Bronchial epithelial cell (primary cell): ENCODE measurements at regions not wholly inside any gene's neighbourhood (a gene's known extent, or its start where the extent isn't known, plus 50 kb on each side); places are given as distances from the start of the nearest gene placed in this dataset.

Experiments used
- DNase-seq: peaks from one replicate; pipeline ENCODE4 v3.0.0-alpha.2; 2010; ENCODE audit warnings: low read depth
- FAIRE-seq: peaks from 2 replicates; lab custom pipeline; 2011; peaks lifted over from hg19 to GRCh38; lab: Jason Lieb, UNC
- H3K27me3 ChIP-seq: 2 replicates; pipeline ENCODE4 v1.5.1; 2011; ENCODE audit warnings: low read length; ENCODE audit not compliant: control insufficient read depth, insufficient read depth
- H3K36me3 ChIP-seq: 2 replicates; pipeline ENCODE4 v1.5.1; 2011; ENCODE audit warnings: low read length; ENCODE audit not compliant: control insufficient read depth, insufficient read depth
- H3K4me3 ChIP-seq: 2 replicates; pipeline ENCODE4 v1.5.1; 2011; ENCODE audit warnings: mild to moderate bottlenecking, low read depth, low read length, control low read depth
- TF ChIP-seq, protein P1 (sequence below): IDR thresholded peaks from 2 replicates; pipeline ENCODE4 v1.5.1; 2011; ENCODE audit warnings: mild to moderate bottlenecking, moderate library complexity, low read length, control low read depth, inconsistent platforms; ENCODE audit not compliant: insufficient read depth, severe bottlenecking

DNA sequence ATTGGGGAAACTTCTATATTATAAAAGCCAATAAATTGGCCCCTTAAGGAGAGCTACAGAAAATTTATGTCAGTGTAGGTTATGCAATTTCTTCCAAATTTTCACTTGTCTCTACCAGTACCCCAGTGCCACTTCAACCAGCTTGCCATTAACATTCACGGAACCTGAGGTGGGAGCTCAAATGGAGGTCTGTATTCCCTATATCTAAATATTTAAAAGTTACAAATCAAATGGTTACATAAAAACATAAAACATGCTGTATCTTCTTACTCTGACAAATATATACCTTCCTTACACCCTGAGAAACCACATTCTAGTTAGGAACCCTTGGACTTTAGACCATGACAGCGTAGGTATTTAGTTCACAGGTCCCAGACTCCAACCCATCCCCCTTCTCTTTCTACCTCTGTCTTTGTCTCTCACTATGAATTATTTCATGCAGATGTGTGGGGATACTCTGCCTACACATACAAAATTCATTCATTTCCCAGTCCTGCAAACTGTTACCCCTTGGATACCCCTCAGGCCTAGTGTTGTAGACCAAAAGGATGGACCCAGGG lies 127.8 kb upstream of the PMFBP1 start:
- Histone ChIP-seq H3K4me3 (no peak overlapping the region), H3K36me3 (no peaks in the 10 kb centered on the region), H3K27me3 (no peaks in the 10 kb centered on the region)
- DNase-seq (no peak), FAIRE-seq (no peak)
- TF ChIP-seq, protein P1, sequence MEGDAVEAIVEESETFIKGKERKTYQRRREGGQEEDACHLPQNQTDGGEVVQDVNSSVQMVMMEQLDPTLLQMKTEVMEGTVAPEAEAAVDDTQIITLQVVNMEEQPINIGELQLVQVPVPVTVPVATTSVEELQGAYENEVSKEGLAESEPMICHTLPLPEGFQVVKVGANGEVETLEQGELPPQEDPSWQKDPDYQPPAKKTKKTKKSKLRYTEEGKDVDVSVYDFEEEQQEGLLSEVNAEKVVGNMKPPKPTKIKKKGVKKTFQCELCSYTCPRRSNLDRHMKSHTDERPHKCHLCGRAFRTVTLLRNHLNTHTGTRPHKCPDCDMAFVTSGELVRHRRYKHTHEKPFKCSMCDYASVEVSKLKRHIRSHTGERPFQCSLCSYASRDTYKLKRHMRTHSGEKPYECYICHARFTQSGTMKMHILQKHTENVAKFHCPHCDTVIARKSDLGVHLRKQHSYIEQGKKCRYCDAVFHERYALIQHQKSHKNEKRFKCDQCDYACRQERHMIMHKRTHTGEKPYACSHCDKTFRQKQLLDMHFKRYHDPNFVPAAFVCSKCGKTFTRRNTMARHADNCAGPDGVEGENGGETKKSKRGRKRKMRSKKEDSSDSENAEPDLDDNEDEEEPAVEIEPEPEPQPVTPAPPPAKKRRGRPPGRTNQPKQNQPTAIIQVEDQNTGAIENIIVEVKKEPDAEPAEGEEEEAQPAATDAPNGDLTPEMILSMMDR: no peak

DNA sequence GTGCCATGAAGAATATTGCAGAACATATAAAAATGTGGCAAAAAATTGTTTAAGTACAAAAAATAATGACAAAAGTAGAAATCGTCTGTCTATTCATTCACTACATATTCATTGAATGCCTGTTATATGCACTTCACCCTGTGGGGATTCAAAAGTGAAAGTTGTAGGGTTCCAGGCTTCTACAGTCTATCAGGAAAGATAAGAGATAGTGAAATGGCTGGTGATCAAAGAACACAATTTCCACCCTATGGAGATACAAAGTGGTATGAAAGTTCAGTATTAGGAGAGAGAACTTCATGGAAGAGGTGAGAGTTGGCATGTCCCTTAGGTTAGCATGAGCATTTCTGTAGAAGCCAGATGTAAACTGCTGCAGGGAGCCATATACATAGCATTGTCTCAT lies 127.0 kb upstream of the PMFBP1 start:
- no peak overlapping the region for H3K4me3 ChIP-seq
- FAIRE-seq: no peak
- no peaks in the 10 kb centered on the region for H3K27me3 ChIP-seq
- DNase-seq: no peak
- H3K36me3 ChIP-seq: no peaks in the 10 kb centered on the region
- TF ChIP-seq, protein P1: no peak

DNA sequence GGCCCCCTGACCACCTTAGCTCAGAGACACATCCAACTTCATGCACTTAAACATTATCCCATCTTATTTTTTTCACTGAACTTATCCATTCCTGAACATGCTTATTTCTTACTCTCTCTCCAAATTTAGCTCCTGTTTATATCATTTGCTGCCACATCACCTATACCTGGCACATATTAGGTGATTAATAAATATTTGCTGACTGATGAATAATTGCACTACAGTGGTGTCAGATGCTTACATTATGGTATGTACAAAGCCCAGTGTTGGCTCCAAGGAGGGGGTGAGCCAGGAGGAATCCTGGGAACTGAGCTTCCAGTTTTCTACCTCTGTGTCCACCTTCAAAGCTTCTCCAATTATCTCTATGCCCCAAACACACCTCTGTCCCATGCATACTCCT lies 124.0 kb upstream of the PMFBP1 start:
- TF ChIP-seq, protein P1: no peak
- Histone ChIP-seq H3K4me3 (no peak overlapping the region), H3K36me3 (no peaks in the 10 kb centered on the region), H3K27me3 (no peaks in the 10 kb centered on the region)
- no peak for FAIRE-seq
- peak; percentile 17 for DNase-seq

DNA sequence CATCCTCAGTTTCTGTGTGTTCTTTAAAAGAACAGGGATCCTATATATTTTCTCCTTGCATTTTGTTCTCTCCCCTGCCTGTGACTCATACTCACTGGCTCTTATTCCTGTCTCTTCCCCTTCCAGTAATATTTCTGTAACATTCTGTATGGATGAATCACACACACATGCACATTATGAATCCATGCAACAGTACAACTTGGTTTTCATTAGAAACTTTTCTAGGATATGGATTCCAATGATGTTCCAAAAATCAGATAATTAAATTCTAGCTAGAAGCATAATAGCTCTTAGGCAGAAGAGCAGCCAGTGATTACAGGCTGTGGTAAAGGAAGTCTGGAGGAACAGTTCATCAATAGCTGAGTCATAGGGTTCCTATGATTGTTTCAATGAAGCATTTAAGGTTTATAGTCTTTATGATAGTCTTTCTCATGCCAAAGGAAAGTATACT lies 119.6 kb upstream of the PMFBP1 start:
- FAIRE-seq (no peak), DNase-seq (peak; percentile 92)
- Histone ChIP-seq H3K4me3 (no peak overlapping the region), H3K27me3 (no peaks in the 10 kb centered on the region), H3K36me3 (no peaks in the 10 kb centered on the region)
- TF ChIP-seq, protein P1: no peak

DNA sequence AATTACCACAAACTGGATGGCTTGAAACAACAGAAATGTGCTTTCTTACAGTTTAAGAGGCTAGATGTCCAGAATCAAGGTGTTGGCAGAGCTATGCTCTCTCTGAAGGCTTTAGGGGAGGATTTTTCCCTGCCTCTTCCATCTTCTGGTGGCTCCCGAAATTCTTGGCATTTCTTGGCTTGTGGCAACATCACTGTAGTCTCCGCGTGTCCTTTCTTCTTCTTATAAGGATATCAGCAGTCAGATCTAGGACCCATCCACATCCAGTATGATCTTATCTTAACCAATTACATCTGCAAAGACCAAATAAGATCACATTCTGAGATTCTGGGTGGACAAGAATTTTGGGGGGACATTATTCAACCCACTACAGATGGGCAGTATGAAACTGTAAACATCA lies 119.2 kb upstream of the PMFBP1 start:
- Histone ChIP-seq H3K36me3 (no peaks in the 10 kb centered on the region), H3K27me3 (no peaks in the 10 kb centered on the region), H3K4me3 (no peak overlapping the region)
- TF ChIP-seq, protein P1: no peak
- DNase-seq (no peak), FAIRE-seq (no peak)

DNA sequence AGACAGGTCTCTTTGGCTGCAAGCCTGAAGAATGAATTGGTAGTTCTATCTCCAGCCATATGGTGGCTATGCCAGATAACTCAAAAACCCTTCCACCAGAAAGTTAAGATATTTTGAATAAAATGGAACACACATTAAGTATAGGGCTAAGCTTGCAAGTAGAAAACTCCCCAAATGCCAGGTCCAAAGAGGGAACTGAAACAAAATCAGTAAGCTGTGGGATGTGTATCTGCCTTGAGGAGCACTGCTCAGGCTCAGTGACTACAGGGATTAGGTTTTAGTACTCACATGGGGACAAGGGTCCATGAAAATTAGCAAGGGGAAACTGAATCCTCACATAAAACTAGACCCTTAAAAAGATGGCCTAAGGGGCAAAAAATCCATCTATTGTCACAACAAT lies 115.7 kb upstream of the PMFBP1 start:
- Histone ChIP-seq H3K36me3 (no peaks in the 10 kb centered on the region), H3K4me3 (no peak overlapping the region), H3K27me3 (no peaks in the 10 kb centered on the region)
- DNase-seq (no peak), FAIRE-seq (no peak)
- TF ChIP-seq, protein P1: no peak
